ENCODE measurements at regions not wholly inside any gene's neighbourhood (a gene's known extent, or its start where the extent isn't known, plus 50 kb on each side); places are given as distances from the start of the nearest gene placed in this dataset.
"Not testable (repeated sequence)": the region's sequence is repeated elsewhere in the genome, so short reads cannot be mapped to it uniquely, and the experiment has no call there.

DNA sequence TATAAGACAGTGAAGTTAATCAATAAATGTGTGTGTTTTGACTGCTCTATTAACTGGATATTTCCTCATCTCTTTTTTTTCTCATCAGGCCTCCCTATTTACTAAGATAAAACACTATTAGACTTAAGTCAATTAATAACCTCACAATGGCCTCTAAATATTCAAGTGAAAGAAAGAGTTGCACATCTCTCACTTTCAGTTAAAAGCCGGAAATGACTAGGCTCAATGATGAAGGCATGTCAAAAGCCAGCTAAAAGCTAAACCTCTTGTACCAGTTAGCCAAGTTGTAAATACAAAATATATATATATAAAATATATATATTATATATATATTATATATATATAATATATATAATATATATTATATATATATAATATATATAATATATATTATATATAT is 127.0 kb upstream of the MEOX2 start:
- no peak for DNase-seq (ENCODE audit: low read depth)

DNA sequence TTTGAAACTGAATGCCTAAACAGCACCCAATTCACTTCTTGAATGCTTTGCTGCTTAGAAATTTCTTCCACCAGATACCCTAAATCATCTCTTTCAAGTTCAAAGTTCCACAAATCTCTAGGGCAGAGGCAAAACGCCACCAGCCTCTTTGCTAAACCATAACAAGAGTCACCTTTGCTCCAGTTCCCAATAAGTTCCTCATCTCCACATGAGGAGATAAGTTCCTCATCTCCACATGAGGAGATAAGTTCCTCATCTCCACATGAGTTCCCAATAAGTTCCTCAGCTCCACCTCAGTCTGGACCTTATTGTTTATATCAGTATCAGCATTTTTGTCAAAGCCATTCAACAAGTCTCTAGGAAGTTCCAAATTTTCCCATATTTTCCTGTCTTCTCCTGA is 123.9 kb upstream of the MEOX2 start:
- DNase-seq (ENCODE audit: low read depth), result not testable (repeated sequence)

DNA sequence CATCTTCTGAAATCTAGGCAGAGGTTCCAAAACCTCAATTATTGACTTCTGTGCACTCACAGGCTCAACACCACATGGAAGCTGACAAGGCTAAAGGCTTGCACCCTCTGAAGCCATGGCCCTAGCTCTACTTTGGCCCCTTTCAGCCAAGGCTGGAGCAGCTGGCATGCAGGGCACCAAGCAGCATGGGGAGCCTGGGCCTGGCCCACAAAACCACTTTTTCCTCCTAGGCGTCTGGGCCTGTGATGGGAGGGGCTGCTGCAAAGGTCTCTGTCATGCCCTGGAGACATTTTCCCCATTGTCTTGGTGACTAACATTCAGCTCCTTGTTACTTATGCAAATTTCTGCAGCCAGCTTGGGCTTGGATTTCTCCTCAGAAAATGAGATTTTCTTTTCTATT is 123.5 kb upstream of the MEOX2 start:
- not testable (repeated sequence) for DNase-seq (ENCODE audit: low read depth)

DNA sequence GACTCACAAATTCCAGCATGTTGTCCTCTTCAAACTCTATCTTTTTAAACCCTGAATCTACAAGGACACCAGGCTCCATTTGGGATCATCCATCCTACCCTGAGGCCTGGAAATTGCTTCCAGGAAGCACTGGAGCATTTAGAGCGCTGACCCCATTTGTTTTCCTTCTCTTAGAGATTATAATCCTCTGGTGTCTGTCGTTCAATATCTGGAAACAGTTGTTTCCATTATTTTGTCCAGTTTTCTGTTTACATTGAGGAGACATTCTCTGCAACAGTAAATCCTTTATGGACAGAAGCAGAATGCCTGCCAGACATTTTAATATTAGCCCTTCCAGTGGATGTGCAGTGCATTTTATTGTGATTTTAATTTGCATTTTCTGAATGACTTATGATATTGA is 119.4 kb upstream of the MEOX2 start:
- DNase-seq (ENCODE audit: low read depth), result no peak

DNA sequence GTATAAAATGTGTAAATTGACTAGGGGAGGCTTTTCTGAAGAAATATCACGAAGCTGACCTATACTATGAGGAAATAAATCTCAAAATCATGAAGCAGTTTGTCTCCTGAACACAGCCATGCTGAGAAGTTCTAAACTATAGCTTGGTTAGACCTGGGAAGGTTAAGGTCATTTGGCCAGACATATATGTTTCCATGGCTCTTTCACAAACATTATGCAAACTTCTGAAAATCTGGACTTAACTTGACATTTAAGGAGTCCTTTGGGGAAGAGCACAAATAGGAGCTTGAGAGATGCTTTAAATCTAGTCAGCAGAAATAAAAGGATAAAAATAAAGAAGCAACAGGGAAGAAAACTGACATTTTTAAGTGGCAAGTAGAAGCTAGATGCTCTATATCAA is 115.9 kb upstream of the MEOX2 start:
- DNase-seq (ENCODE audit: low read depth), result no peak

DNA sequence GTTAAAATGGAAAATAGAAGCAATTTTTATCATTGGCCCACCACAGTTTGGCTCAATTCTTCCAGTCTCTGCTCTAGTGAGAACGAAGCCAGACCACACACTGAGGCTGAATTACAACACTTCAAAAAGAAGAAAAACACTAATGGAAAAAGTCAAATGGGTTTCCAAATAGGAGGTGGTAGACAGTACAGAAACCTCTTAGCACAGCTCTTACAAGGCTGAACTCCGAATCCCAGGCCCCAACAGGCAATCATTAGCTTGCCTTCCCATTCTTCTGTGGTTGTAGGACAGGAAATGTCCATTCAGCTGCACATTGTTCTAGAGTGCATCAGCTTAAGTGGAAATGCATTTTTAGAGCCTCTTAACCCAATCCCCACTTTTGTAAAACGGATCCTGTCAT is 115.1 kb upstream of the MEOX2 start:
- DNase-seq (ENCODE audit: low read depth), result no peak

DNA sequence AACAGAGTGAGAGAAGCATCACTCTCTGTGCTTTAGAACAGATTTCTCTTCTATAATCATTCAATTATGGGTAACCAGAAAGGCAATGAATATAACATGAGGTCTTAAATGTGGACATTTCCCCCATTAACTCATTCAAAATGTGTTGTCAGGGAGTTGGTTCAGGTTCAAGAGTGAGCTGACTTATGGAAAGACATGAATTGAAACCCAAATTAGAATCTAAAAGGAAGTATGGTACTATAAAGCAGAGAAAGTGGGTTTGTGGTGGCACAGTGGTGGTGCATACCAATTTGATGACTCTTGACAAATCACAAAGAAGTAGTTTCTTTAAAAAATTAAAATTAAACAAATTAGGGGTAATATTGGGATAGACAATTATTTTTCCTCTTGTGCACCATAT is 114.6 kb upstream of the MEOX2 start:
- no peak for DNase-seq (ENCODE audit: low read depth)

DNA sequence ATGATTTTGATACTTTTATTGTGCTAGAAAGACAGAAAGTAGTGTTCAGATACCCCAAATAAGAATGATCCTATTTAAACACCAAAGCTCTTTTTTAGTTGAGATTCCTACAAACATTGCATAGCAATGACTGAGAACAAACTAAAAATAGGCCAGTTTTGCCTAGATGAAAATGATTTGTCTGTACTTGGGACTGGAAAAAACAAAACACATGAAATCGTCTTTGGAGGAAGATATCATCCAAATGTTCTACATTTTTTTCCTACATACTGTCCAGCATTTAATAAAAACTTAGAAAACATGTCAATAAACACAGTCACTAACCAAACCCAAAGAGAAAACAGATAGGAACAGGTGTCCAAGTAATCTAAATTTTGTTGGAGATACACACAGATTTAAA is 111.6 kb upstream of the MEOX2 start:
- DNase-seq (ENCODE audit: low read depth), result no peak

DNA sequence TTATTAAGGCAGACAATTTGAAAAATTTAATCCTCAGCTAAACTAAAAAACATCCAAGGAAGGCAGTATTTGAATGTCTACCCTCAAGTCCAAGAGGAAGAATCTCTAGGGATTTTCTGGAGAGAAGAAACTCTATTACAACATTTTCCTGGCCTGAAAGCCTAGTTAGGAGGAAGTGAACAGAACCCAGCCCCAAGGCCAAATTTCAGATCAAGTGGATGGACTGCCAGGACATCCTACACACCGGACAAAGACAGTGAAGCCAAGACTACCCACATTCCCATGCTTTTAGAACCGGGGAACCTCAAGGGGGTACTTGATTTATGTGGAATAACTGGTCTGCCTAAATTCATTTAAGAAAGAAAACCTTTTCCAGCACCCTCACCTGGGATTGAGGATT is 108.9 kb upstream of the MEOX2 start:
- no peak for DNase-seq (ENCODE audit: low read depth)

DNA sequence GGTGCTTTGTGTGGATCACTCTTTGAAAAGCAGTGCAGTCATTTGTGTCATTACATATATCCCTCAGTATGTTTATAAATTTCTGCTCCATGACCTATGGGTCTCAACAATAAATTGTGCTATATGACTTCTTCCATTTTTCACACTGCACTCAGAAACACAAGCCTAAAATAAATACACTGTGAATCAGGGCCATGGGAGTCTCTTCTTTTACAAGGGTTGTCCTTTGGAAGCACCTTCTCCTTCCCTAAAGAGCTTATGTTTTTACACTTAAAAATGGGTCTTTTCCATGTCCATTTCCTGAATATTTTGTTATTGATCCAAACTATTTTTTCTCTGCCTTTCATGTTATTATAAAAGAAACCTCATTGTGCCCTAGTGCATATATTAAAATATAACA is 108.3 kb upstream of the MEOX2 start:
- no peak for DNase-seq (ENCODE audit: low read depth)

DNA sequence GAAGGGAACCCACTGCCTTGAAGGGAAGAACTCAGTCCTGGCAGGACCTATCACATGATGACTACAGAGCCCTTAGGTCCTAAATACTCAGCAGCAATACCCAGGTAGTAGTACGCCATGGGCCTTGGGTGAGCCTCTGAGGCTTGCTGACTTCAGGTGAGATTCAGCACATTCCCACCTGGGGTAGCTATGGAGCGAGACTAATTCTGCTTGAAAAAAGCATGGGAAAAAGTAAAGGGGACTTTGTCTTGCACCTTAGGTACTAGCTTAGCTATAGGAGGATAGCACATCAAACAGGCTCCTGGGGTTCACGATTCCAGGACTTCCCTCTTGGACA is 98.2 kb upstream of the MEOX2 start:
- no peak for DNase-seq (ENCODE audit: low read depth)

DNA sequence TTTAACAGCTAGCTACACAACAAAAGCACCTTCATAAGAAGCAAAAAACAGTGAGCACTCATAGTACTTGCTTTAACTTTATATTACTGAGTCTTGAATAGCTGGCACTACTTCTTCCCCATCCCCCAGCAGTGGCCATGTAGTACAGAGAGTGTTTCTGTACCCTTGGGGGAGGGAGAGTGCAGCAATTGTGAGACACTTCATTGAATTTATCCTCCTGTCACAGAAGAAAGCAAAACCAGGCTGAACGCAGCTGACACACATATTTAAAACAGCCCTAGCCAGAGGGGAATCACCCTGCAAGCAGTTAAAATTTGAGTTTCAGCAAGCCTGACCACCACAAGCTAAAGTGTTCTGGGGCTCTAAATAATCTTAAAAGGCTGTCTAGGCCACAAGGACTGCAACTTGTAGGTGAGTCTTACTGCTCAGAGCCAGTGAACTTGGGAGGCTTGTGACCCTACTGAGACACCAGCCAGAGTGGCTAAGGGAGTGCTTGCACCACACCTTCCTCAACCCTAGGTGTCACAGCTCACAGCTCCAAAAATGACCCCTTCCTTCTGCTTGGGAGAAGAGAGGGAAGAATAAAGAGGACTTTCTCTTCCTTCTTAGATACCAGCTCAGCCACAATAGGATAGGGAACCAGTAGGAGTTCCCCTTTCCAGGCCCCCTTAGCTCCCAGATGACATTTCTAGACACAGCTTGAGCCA is 97.7 kb upstream of the MEOX2 start:
- DNase-seq (ENCODE audit: low read depth), result no peak

DNA sequence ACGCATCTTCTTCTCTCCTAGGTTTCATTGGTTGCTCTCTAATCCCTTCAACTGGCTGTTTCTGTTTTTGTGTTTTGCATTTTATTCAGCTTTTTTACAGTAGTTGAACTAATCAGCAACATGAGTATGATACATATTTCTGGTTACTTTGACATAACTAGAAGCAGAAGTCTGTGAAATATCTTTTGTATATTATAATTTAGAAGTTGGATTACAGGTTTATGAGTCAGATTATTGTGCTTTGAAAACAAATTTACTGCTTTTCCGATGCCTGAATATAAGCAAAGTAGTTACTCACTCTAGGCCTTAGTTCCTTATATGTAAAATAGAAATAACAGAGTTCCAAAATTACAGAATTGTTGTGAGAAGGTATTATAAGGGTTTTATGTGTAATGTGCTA is 96.2 kb upstream of the MEOX2 start:
- DNase-seq (ENCODE audit: low read depth), result no peak

DNA sequence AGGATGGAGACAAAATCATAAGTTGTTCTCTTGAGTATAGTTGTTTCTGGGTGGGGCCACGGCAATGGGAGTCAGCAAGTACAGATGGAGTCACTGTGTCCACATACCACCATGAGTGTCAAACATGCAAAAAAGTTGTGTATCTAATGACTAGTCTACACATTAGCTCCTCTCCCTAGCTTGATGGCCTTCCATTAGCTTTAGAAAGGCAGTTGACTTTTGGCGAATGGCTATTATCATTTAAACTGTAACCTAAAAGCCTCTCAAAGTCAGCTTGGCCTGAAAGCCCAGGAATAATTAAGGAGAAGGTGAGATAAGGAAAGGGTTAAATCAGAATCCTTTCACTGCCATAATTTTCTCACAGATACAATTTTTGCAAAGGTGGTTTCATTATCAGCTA is 95.5 kb upstream of the MEOX2 start:
- no peak for DNase-seq (ENCODE audit: low read depth)

DNA sequence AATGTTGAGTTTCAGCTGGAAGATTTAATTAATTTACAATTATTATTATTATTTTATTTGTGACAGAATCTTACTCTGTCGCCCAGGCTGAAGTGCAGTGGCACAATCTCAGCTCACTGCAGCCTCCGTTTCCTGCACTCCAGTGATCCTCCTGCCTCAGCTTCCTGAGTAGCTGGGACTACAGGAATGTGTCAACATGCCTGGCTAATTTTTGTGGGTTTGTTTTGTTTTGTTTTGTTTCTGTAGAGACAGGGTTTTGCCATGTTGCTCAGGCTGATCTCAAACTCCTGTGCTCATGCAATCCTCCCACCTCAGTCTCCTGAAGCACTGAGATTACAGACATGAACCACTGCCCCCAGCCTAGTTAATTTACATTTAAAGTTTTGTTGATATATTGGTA is 93.8 kb upstream of the MEOX2 start:
- no peak for DNase-seq (ENCODE audit: low read depth)

DNA sequence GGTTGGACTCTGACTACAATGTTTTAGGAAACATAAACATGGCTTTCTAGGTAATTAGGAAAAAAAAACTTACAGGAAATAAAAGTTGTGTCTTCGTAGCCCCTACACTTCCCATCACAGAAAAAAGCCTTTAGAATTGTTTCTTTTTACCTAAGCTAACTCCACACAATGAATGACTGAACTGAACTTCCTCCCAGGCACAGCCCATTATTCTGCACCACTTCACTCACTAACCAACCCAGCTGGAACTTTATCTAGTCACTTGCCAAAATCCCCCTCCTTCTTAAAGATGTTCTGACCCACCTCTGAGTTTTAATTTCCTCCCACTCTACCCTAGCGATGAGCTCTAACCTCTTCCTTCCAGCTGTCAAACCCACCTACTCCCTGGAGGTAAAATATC is 91.7 kb upstream of the MEOX2 start:
- DNase-seq (ENCODE audit: low read depth), result no peak

DNA sequence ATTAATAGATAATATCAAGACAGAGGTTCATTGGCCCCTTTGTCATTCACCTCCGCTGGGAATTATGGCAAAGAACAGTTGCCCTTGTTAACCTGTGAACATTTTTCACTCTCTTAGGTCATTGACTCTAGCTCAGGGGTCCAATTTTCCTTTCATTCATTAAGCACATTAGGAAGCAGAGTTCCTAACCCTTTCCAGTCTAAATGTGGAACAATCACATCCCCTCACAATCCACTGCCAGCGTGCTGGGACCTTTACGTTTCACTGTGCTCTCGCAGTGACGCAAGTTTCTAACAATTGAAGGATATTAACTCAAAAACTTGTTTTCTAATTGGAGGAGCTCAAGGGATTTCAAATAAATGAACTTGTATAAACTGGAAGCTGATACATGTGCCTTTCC is 79.3 kb upstream of the MEOX2 start:
- DNase-seq (ENCODE audit: low read depth), result no peak

DNA sequence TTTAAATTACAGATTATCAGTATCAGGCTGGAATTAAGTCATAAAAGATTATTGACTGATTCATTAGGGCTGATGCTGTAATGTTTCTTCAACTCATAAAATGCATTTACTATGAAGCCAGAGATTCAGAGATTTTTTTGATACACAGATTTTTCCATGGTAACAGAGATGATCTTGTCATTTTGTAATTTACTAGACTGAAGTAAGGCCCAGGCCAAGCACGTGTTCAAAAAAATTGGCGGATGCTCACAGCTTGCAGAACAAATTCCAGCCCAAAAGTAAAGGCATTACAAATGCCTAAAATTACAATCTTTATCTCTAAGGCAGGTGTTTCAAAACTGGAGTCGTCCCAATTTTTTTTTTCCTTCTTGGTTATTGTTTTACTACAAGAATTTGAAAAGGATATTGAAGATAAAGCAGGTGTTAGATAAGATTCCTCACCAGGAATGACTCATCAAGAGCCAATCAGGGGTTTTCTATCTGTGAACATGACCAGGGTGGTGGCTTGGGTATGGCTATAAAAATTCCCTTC is 78.4 kb upstream of the MEOX2 start:
- no peak for DNase-seq (ENCODE audit: low read depth)

DNA sequence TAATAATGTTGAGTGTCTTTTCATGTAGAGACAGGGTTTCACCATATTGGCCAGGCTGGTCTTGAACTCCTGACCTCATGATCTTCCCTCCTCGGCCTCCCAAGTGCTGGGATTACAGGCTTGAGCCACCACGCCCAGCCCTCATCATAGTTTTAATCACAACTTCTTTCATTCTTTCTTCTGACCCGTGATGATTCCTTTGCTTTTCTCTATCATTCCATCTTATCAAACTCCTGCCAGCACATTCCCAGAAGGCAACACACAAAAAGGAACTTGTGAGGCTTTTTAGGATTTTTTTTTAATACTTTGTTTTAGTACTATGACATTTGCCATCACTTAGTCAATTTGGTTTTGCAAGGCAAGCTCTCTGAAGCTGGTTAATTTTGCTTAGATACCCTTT is 77.5 kb upstream of the MEOX2 start:
- DNase-seq (ENCODE audit: low read depth), result no peak

DNA sequence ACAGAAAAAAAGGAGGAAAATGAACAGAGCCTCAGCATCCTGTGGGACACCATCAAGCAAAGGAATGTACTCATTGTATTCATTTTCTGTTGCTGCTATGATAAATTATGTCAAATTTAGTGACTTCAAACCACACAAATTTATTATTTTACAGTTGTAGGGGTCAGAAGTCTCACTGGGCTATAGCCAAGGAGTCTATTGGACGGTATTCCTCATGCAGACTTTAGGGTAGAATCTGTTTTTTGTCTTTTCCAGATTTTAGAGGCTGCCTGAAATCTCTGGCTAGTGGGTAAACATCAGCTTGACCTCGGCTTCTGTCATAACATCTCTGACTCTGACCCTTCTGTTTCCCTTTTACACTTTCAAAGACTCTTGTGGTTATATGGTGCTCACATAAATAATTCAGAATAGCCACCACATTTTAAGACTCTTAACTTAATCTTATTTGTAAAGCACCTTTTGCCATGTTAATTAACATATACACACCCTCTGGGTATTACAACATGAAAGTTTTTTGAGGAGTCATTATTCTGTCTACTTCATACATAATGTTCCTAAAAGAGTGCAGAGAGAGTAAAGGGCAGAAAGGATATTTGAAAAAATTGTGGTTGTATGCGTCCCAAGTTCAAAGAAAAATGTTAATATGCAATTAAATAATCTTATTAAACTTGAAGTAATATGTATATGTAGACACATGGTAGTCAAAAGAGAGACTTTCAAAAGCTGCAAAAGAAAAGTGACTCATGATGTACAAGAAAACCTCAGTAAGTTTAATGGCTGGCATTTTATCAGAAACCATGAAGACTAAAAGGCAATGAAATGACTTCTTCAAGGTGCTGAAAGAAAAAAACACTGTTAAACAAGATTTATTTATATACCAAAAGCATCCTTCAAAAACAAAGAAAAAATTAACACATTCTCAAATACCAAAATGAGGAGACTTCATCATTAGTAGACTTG is 70.8 kb upstream of the MEOX2 start:
- no peak for DNase-seq (ENCODE audit: low read depth)

DNA sequence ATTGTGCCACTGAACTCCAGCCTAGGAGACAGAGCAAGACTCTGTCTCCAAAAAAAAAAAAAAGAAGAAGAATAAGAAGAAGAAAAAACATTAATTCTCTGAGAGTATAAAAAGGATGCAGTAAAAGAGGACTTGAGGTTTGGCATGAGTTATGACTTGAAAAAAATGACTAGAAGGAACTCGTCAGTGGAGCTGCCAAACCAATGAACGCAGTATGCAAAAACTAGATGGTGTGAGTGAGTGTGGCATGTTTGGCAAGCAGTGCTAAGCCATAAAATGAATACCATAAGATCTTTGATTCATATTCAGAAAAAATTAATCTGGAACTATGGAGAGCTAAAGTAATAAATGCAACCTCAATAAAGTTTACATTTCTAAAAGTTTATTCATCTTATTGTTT is 68.6 kb upstream of the MEOX2 start:
- no peak for DNase-seq (ENCODE audit: low read depth)

DNA sequence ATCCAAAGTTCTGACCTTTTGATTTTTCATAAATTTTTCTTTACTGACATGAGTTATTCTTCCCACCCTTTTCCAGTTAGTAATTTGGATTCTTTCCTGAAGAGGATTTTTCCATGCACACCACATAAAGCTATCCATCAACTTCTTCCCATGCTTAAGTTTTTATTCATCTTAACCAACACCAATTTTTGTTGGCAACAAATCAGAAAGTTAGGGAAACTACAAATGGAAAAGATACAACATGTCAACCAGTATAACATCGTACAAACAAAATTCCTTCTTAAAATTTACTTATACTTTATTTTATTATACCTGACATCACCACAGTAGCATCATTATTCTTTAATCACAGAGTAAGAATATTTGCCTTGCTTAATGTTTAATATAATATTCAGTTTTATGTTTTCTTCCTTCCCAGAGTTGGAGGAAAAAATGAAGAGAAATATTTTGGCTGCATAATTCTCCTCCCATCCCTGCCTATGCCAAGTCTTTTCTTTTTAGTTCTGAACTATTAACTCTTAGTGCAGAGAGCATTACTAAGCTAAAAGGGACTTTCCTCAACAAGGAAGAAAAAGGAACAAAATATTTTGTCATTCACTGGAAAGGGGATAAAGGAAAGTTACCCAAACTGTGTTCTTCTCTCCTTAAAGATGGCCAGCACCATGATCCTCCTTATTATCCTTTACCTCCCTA is 67.5 kb upstream of the MEOX2 start:
- no peak for DNase-seq (ENCODE audit: low read depth)

DNA sequence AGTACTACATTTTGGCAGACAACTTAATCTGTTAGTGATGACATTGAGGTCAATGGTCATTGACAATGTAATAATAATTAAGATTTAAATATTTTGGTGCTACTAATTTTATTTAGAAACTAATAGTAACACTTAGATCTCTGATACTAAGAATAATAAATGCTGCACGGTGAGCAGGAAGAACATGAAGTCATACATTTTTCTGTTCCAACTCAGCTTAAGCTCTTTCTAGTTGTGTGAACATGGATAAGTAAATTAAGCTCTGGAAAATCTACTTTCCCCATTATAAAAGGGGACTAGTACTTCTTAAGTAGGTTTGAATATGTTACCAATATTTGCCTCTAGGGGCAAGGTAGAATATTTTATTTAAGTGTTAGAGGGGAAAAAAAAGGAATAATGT is 65.9 kb upstream of the MEOX2 start:
- DNase-seq (ENCODE audit: low read depth), result no peak

Measured in stimulated activated CD8-positive, alpha-beta memory T cell treated with anti-CD3 and anti-CD28 coated beads, Interleukin-12 subunit alpha, Interleukin-12 subunit beta, amount 100 ng/mL, for 4 hours (primary cell).